Calu3 (cell line): ENCODE measurements at regions not wholly inside any gene's neighbourhood (a gene's known extent, or its start where the extent isn't known, plus 50 kb on each side); places are given as distances from the start of the nearest gene placed in this dataset.

Experiments
- BruUV-seq: library from RNA; stranded (reverse); fragments of 400-500 nt; replicated peaks from 2 replicates; lab custom pipeline; 2021; lab: Mats Ljungman, UMichigan
- CTCF ChIA-PET: fragments of 300-600 bp; sonication (Branson Sonifier 250); formaldehyde crosslinking; loops from one replicate; lab custom pipeline; 2022; ENCODE audit warnings: antibody characterized with exemption; lab: Charles Lee
- DNase-seq: peaks from one replicate; pipeline ENCODE4 v3.0.0; 2022
- H3K27ac Mint-ChIP-seq: one replicate; pipeline ENCODE4 v1.8.0; 2022; ENCODE audit warnings: mixed read lengths; ENCODE audit not compliant: unreplicated experiment
- H3K27me3 Mint-ChIP-seq: one replicate; pipeline ENCODE4 v1.8.0; 2022; ENCODE audit warnings: mixed read lengths; ENCODE audit not compliant: unreplicated experiment
- H3K36me3 Mint-ChIP-seq: one replicate; pipeline ENCODE4 v1.8.0; 2022; ENCODE audit warnings: mild to moderate bottlenecking, moderate library complexity, mixed read lengths; ENCODE audit not compliant: insufficient read depth, unreplicated experiment
- H3K4me1 Mint-ChIP-seq: one replicate; pipeline ENCODE4 v1.8.0; 2022; ENCODE audit warnings: mild to moderate bottlenecking, low read depth, mixed read lengths; ENCODE audit not compliant: unreplicated experiment
- H3K4me3 Mint-ChIP-seq: one replicate; pipeline ENCODE4 v1.8.0; 2022; ENCODE audit warnings: mild to moderate bottlenecking, low read depth, moderate library complexity, mixed read lengths; ENCODE audit not compliant: unreplicated experiment
- H3K9me3 Mint-ChIP-seq: one replicate; pipeline ENCODE4 v1.8.0; 2022; ENCODE audit warnings: low read depth, mixed read lengths; ENCODE audit not compliant: unreplicated experiment
- intact Hi-C: fragments of 100-400 bp; cut with micrococcal nuclease; formaldehyde crosslinking; loops from one replicate; pipeline ENCODE4 v1.10.0; 2022; ENCODE audit not compliant: unreplicated experiment
- TF ChIP-seq, protein P1 (sequence below): fragments of 200-600 bp; IDR thresholded peaks from one replicate; pipeline ENCODE4 v1.8.0; 2022; ENCODE audit warnings: antibody characterized with exemption; ENCODE audit not compliant: unreplicated experiment

DNA sequence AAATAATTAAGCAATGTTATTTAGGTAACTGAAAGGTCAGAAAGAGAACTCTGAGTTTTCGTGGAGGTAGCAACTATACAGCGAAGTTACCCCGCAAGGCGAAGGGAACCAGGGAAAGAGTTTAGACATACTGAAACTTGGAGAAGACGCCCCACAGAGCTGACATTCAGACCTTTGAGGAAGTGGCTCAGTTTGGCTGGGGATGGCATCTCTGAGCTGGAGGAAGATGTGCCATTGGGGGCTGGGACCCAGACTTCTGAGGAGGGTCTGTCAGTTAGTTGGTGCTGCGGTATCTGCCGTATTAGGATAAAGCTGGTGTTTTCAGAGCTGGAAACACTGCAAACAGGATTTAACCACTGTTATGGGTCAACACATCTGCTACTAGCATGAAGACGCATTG lies 156.6 kb downstream of the ANKRD50 start:
- H3K36me3 Mint-ChIP-seq: no peaks in the 10 kb centered on the region
- DNase-seq: no peak
- H3K4me1 Mint-ChIP-seq: no peaks in the 10 kb centered on the region
- H3K4me3 Mint-ChIP-seq: no peak overlapping the region
- BruUV-seq: no TSS peak
- no peaks in the 10 kb centered on the region for H3K9me3 Mint-ChIP-seq
- TF ChIP-seq, protein P1, sequence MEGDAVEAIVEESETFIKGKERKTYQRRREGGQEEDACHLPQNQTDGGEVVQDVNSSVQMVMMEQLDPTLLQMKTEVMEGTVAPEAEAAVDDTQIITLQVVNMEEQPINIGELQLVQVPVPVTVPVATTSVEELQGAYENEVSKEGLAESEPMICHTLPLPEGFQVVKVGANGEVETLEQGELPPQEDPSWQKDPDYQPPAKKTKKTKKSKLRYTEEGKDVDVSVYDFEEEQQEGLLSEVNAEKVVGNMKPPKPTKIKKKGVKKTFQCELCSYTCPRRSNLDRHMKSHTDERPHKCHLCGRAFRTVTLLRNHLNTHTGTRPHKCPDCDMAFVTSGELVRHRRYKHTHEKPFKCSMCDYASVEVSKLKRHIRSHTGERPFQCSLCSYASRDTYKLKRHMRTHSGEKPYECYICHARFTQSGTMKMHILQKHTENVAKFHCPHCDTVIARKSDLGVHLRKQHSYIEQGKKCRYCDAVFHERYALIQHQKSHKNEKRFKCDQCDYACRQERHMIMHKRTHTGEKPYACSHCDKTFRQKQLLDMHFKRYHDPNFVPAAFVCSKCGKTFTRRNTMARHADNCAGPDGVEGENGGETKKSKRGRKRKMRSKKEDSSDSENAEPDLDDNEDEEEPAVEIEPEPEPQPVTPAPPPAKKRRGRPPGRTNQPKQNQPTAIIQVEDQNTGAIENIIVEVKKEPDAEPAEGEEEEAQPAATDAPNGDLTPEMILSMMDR: no peak
- no peaks in the 10 kb centered on the region for H3K27me3 Mint-ChIP-seq
- no peak overlapping the region for H3K27ac Mint-ChIP-seq
- intact Hi-C loops: no loop called here
- CTCF ChIA-PET: no interaction called here

DNA sequence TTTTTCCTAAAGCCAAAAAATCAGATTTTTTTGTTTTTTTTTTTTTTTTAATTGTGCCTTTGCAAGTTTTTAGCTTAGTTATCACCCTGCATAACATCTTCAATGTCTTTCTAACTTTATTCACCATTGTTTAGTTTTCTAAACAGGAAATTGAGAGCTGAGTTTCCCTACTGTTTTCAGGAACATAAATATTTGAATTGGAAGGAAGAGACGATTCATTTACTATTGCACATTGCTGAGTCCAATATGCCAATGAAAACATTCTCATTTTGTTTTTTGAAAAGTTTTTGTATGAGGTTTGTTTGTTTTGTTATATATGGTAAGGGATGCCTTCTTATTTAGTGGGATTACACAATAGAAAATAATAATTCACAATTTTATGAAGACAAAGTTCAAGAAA lies 148.4 kb downstream of the ANKRD50 start:
- Mint-ChIP-seq H3K9me3 (no peaks in the 10 kb centered on the region), H3K4me3 (no peak overlapping the region), H3K27me3 (no peaks in the 10 kb centered on the region), H3K27ac (no peak overlapping the region), H3K36me3 (no peaks in the 10 kb centered on the region), H3K4me1 (no peaks in the 10 kb centered on the region)
- DNase-seq: no peak
- no TSS peak for BruUV-seq
- CTCF ChIA-PET: no interaction called here
- TF ChIP-seq, protein P1: no peak
- intact Hi-C loops: no loop called here

DNA sequence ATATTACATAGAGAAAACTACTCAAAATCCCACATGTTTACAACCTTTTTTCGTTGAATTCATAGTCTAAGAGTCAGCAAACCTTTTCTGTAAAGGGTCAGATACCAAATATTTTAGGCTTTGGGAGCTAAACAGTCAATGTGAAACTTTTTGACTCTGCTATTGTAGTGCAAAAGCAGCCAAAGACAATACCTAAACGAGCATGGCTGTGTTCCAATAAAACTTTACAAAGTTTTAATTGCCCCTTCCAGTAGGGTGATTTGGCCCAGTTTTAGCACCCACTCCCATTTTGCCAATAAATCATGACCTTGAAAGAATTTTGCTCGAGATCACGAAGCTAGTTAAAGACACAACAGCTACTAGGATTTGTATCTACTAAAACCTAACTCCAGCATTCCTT lies 147.2 kb downstream of the ANKRD50 start:
- Mint-ChIP-seq H3K9me3 (no peaks in the 10 kb centered on the region), H3K4me3 (no peak overlapping the region), H3K36me3 (no peaks in the 10 kb centered on the region), H3K4me1 (no peaks in the 10 kb centered on the region), H3K27ac (no peak overlapping the region), H3K27me3 (no peaks in the 10 kb centered on the region)
- TF ChIP-seq, protein P1: no peak
- intact Hi-C loops: no loop called here
- no TSS peak for BruUV-seq
- DNase-seq: no peak
- CTCF ChIA-PET: no interaction called here

DNA sequence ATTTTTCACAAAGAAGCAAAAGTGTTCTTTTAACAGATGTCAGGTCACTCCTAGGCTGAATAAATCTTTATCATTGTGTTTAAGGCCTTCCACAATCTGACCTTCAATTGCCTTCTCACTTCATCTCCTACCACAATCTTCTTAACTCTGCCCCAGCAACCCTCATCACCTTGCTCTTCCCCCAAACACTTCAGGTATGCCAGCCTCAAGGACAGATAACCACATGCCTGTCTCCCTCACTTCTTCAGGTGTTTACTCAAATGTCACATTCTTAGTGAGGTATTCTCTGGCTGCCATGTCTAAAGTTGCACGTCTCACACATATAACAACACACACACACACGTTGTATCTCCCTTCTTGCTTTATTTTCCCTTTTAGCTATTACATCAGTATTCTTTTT lies 146.5 kb downstream of the ANKRD50 start:
- intact Hi-C loops: no loop called here
- Mint-ChIP-seq H3K27me3 (no peaks in the 10 kb centered on the region), H3K27ac (no peak overlapping the region), H3K9me3 (no peaks in the 10 kb centered on the region), H3K36me3 (no peaks in the 10 kb centered on the region), H3K4me1 (no peaks in the 10 kb centered on the region), H3K4me3 (no peak overlapping the region)
- no peak for DNase-seq
- no TSS peak for BruUV-seq
- CTCF ChIA-PET: no interaction called here
- TF ChIP-seq, protein P1: no peak
